ENCODE measurements at regions not wholly inside any gene's neighbourhood (a gene's known extent, or its start where the extent isn't known, plus 50 kb on each side); places are given as distances from the start of the nearest gene placed in this dataset.
"Not testable (repeated sequence)": the region's sequence is repeated elsewhere in the genome, so short reads cannot be mapped to it uniquely, and the experiment has no call there.

DNA sequence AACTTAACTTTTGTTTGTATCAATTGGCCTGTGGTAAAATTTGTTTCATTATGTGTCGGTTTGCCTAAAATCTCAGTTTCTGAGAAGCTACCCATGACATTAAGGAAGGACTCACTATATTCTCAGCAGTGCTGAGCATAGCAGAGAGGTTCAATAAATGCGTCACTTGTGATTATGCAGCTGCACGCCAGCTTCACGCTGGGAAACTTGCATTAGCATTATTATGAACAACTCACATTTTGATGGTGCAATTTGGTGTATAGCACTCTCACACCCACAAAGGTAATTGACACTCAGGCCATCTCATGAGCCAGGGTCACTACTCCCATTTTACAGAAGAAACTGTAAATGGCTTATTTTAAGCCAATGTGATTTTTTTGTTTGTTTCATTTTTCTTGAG lies 80.6 kb upstream of the SALL1 start:
- H3K4me3 ChIP-seq (replicated peaks; ENCODE audit: low read depth, low read length) = no peak overlapping the region
- DNase-seq (ENCODE audit: extremely low read depth, low read depth) = no peak
- TF ChIP-seq, protein P1, sequence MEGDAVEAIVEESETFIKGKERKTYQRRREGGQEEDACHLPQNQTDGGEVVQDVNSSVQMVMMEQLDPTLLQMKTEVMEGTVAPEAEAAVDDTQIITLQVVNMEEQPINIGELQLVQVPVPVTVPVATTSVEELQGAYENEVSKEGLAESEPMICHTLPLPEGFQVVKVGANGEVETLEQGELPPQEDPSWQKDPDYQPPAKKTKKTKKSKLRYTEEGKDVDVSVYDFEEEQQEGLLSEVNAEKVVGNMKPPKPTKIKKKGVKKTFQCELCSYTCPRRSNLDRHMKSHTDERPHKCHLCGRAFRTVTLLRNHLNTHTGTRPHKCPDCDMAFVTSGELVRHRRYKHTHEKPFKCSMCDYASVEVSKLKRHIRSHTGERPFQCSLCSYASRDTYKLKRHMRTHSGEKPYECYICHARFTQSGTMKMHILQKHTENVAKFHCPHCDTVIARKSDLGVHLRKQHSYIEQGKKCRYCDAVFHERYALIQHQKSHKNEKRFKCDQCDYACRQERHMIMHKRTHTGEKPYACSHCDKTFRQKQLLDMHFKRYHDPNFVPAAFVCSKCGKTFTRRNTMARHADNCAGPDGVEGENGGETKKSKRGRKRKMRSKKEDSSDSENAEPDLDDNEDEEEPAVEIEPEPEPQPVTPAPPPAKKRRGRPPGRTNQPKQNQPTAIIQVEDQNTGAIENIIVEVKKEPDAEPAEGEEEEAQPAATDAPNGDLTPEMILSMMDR (IDR thresholded peaks at IDR 0.05; ENCODE audit: low read depth, low read length, missing control alignments) = no peak

DNA sequence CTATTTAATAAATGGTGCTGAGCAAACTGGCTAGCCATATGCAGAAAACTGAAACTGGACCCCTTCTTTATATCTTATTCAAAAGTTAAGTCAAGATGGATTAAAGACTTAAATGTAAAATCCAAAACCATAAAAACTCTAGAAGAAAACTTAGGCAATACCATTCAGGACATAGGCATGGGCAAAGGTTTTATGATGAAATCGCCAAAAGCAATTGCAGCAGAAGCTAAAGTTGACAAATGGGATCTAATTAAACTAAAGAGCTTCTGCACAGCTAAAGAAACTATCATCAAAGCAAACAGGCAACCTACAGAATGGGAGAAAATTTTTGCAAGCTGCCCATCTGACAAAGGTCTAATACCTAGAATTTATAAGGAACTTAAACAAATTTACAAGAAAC lies 79.0 kb upstream of the SALL1 start:
- DNase-seq (ENCODE audit: extremely low read depth, low read depth) = not testable (repeated sequence)

DNA sequence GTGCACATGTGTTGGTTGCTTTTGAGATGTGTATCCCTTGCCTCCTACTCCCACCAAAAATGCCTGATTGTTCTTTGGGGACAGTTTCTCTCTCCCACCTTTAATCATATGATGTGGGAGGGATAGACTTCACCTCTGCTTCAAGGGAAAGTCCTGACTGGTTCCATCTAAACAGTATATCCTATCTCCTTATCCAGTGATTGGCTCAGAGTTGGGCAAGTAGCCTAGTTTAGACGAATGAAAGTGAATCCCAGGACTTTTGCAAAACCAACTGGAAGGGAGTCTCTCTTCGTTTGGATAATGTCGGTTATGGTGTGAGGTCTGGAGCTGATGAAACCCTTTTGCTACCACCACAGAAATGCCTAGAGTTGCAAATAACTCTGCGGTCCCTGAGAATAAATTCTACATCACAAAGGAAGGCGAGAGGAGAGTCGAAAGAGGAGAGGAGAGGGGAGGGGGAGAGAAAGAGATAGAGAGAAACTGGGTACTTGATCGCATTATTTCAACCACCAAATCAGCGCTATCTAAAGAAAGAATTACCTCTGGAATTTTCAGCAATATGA lies 77.1 kb upstream of the SALL1 start:
- TF ChIP-seq, protein P1 (IDR thresholded peaks at IDR 0.05; ENCODE audit: low read depth, low read length, missing control alignments) = no peak
- DNase-seq (ENCODE audit: extremely low read depth, low read depth) = no peak
- H3K4me3 ChIP-seq (replicated peaks; ENCODE audit: low read depth, low read length) = no peak overlapping the region

More for the DNA sequence above, 79.0 kb upstream of the SALL1 start:
- H3K4me3 ChIP-seq (replicated peaks; ENCODE audit: low read depth, low read length) = not testable (repeated sequence)

DNA sequence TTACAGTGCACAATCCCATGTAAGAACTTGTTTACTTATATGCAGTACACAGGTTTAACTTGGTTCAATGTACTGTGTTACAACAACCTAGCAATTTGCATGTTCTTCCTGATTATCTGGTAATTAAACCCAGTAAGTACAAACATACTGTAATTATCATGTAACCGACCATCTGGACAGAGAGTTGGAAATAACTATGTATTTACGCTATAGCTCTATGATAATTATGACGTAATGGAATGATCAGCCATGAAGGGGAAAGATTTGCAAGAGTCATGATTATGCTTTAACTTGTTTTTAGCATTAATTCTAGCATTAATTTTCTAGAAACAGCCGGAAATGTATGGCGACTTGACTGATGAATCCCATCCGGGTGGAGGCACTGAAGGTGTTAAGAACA lies 74.8 kb upstream of the SALL1 start:
- DNase-seq (ENCODE audit: extremely low read depth, low read depth) = no peak
- TF ChIP-seq, protein P1 (IDR thresholded peaks at IDR 0.05; ENCODE audit: low read depth, low read length, missing control alignments) = no peak
- no peak overlapping the region for H3K4me3 ChIP-seq (replicated peaks; ENCODE audit: low read depth, low read length)

DNA sequence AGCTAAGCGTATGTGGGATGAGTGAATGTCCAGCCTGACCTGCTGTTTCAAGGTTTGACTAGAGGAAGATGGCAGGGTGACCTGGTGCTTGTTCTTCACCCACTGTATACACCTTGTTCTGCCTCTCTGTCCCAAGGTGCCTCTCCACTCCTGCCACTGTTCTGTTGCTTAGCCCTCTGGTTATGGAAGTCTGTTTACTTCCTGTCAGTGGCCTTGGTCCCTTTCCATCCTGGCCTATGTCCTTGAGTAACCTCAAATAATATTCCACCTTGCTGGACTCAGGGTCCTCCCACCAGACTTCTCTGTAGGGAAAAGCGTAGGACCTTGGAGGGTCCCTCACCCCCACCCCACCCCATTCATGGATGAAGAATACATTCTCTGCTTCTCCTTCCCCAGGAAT lies 73.2 kb upstream of the SALL1 start:
- H3K4me3 ChIP-seq (replicated peaks; ENCODE audit: low read depth, low read length) = no peak overlapping the region
- DNase-seq (ENCODE audit: extremely low read depth, low read depth) = no peak
- TF ChIP-seq, protein P1 (IDR thresholded peaks at IDR 0.05; ENCODE audit: low read depth, low read length, missing control alignments) = no peak

DNA sequence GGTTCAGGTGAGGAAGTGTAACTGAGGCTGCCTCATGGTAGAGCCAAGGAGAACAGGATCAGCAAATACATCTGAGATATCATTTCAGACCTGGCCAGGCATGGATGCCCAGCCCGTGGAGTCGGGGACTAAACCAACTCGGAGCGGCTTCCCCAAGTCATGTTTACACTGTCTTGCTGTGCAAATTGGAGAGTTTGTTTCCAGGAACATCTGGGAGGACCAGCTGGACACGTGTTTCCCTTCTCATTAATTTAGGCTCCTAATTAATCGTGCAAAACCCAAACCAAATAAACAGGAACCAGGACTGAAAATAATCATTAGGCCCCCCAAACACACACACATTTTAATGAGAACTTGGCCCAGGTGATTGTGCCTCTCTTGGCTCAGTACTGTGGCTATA lies 70.9 kb upstream of the SALL1 start:
- H3K4me3 ChIP-seq (replicated peaks; ENCODE audit: low read depth, low read length) = no peak overlapping the region
- TF ChIP-seq, protein P1 (IDR thresholded peaks at IDR 0.05; ENCODE audit: low read depth, low read length, missing control alignments) = no peak
- no peak for DNase-seq (ENCODE audit: extremely low read depth, low read depth)

DNA sequence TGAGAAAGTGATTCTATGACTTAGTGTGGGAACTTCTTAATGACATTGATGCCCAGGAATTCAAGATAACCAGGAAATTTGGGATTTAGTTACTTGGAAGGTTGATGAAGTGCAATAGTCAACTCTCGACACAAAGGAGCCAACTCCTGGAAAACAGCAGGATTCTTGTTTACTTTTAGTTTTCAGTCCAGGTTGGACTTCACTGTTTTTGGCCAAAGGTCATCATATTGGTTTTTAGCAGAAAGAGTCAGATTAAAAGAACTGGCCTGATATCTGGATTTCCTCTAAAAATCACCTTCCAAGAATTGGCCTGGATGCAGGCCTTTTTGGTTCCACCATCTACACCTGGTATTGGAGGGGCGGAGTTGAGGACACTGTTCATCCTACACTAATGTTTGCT lies 60.1 kb upstream of the SALL1 start:
- DNase-seq (ENCODE audit: extremely low read depth, low read depth) = no peak
- no peak overlapping the region for H3K4me3 ChIP-seq (replicated peaks; ENCODE audit: low read depth, low read length)
- TF ChIP-seq, protein P1 (IDR thresholded peaks at IDR 0.05; ENCODE audit: low read depth, low read length, missing control alignments) = no peak

Data from HFF-Myc (cell line).